ENCODE measurements at regions not wholly inside any gene's neighbourhood (a gene's known extent, or its start where the extent isn't known, plus 50 kb on each side); places are given as distances from the start of the nearest gene placed in this dataset.

DNA sequence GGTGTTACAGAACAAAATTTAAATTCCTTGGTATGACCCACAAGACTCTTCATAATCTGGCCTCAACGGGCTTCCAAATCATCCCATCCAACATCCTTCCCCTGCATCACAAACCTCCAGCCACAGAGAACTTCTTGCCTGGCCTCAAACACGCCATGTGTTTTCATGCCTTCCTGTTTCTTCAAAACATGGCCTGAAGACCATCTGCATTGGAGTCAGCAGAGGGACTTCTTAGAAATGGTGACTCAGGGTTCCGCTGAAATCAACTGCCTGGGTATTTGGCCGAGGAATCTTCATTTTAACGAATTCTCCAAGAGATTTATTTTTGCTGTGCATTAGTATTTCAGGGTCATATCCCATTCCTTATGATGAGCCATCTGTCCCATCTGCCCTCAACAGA, 138.1 kb upstream of the RAP2B start:
- TF ChIP-seq, protein P1, sequence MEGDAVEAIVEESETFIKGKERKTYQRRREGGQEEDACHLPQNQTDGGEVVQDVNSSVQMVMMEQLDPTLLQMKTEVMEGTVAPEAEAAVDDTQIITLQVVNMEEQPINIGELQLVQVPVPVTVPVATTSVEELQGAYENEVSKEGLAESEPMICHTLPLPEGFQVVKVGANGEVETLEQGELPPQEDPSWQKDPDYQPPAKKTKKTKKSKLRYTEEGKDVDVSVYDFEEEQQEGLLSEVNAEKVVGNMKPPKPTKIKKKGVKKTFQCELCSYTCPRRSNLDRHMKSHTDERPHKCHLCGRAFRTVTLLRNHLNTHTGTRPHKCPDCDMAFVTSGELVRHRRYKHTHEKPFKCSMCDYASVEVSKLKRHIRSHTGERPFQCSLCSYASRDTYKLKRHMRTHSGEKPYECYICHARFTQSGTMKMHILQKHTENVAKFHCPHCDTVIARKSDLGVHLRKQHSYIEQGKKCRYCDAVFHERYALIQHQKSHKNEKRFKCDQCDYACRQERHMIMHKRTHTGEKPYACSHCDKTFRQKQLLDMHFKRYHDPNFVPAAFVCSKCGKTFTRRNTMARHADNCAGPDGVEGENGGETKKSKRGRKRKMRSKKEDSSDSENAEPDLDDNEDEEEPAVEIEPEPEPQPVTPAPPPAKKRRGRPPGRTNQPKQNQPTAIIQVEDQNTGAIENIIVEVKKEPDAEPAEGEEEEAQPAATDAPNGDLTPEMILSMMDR (IDR thresholded peaks at IDR 0.05): no peak
- no peak for TF ChIP-seq ZFX (IDR thresholded peaks at IDR 0.05; ENCODE audit: borderline replicate concordance)
- no peak overlapping the region for H3K27ac ChIP-seq

- TF ChIP-seq, protein P1 (IDR thresholded peaks at IDR 0.05): peak; percentile 79
- no peak for TF ChIP-seq ZFX (IDR thresholded peaks at IDR 0.05; ENCODE audit: borderline replicate concordance)
These were observed 136.0 kb upstream of the RAP2B start for GRCh38 chr3:153026026-153026425.

DNA sequence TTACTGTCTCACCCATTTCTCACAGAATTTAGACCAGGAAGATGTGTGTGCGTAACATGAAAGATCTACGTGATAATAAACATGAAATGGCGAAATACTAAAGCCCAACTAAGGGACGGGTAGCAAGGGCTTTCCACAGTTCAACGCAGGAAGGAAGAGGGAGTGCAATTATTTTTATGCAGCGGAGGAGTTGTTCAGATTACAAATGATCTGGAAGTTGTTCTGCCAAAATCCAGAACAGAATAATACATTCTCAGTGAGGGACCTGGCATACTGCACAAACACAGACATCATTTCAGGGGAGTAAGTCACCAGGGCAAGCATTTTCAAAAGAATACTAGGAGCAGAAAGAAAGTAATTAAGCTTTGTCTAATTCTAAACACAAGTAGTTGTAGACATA, 133.6 kb upstream of the RAP2B start:
- no peak overlapping the region for H3K27ac ChIP-seq
- no peak for TF ChIP-seq ZFX (IDR thresholded peaks at IDR 0.05; ENCODE audit: borderline replicate concordance)
- TF ChIP-seq, protein P1 (IDR thresholded peaks at IDR 0.05): no peak

More at GRCh38 chr3:153026026-153026425, 136.0 kb upstream of the RAP2B start:
- no peak overlapping the region for H3K27ac ChIP-seq

GRCh38 chr3:153029350-153029749, 132.7 kb upstream of the RAP2B start:
- TF ChIP-seq, protein P1 (IDR thresholded peaks at IDR 0.05): no peak
- no peak for TF ChIP-seq ZFX (IDR thresholded peaks at IDR 0.05; ENCODE audit: borderline replicate concordance)
- no peak overlapping the region for H3K27ac ChIP-seq

GRCh38 chr3:153032891-153033290, 129.1 kb upstream of the RAP2B start:
- TF ChIP-seq, protein P1 (IDR thresholded peaks at IDR 0.05): no peak
- no peak for TF ChIP-seq ZFX (IDR thresholded peaks at IDR 0.05; ENCODE audit: borderline replicate concordance)
- no peak overlapping the region for H3K27ac ChIP-seq

DNA sequence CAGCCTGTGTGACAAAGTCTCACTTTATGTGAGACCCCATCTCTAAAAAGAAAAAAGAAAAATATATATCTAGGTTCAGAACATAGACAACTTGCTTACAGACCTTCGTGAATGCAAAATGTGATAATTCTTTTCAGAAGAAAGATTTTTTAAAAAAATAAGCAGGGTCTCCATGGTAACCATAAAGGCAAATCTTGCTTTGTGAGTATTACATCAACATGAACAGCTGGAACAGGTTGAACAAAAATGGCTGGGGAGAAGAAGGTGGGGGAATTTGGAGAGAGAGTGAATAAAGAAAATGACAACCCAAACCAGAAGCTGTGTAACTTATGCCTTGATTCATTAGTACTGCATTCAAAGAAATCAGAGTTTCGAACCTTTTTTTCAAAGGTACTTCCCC, 125.2 kb upstream of the RAP2B start:
- TF ChIP-seq ZFX (IDR thresholded peaks at IDR 0.05; ENCODE audit: borderline replicate concordance): no peak
- TF ChIP-seq, protein P1 (IDR thresholded peaks at IDR 0.05): no peak
- no peak overlapping the region for H3K27ac ChIP-seq

DNA sequence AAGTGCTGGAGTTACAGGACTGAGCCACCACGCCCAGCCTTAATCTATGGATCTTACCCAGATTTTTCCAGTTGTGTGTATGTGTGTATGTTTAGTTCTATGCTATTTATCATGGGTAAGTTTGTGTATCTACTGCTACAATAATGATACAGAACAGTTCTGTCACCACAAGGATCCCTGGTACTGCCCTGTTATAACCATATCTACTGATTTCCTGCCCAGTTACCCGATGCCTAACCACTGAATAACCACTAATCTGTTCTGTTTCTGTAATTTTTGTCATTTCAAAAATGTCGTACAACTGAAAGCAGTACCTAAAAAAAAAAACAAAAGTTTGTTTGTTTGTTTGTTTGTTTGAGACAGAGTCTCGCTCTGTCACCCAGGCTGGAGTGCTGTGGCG, 123.7 kb upstream of the RAP2B start:
- no peak for TF ChIP-seq ZFX (IDR thresholded peaks at IDR 0.05; ENCODE audit: borderline replicate concordance)
- TF ChIP-seq, protein P1 (IDR thresholded peaks at IDR 0.05): no peak
- H3K27ac ChIP-seq: no peak overlapping the region

Data from 22Rv1 (cell line).